Mucosa of gallbladder (tissue), 1 donor: ENCODE measurements at regions not wholly inside any gene's neighbourhood (a gene's known extent, or its start where the extent isn't known, plus 50 kb on each side); places are given as distances from the start of the nearest gene placed in this dataset.
"Not testable (repeated sequence)": the region's sequence is repeated elsewhere in the genome, so short reads cannot be mapped to it uniquely, and the experiment has no call there.

ENCODE experiments used
- DNase-seq: peaks from one replicate; pipeline ENCODE4 v3.0.0-alpha.2; 2020; ENCODE audit warnings: low spot score
- donor health status: DM: no; HTN: no; CAD: no.

DNA sequence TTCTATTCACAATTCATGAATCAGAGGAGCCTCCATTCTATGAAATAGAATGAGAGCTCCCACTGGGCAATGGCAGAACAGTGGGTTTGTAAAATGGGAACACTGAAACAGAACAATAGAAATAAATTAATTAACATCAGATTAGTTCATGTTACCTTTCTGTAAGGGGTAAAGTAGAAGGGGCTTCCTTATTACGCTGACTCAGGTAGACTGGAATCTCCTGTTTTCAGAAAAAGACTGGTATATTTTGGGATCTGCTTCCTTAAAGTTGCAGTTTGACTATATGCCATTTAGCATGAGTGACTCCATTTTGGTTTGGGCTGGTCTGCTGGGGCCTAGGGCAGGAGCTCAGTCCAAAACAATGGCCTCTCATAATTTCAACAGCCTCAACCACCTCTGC is 52.8 kb upstream of the ZFAND3 start:
- DNase-seq, result no peak

DNA sequence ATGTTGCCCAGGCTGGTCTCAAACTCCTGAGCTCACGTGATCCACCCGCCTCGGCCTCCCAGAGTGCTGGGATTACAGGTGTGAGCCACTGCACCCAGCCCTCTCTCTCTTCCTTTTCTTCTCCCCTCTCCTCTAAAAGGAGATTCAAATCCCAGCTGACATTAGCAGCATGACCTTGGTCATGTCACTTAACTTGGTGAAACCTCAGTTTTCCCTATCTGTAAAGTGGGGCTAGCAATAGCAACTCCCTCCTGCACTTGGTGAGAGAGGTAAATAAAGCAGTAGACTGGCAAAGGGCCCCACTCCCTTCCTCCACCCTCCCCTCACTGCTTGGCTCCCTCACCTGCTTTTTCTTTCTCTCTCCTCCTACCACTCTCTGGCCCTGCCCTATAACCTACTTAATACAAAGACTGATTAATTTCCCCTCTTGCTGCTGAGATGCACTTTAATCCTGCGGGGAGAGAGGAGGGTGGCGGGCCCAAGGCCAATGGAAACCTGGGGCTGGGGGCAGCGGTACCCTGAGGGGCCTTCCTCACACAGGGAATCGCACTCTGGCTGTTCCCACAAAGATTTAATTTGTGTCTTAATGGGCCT is 54.2 kb upstream of the ZFAND3 start:
- DNase-seq, result peak; percentile 16

DNA sequence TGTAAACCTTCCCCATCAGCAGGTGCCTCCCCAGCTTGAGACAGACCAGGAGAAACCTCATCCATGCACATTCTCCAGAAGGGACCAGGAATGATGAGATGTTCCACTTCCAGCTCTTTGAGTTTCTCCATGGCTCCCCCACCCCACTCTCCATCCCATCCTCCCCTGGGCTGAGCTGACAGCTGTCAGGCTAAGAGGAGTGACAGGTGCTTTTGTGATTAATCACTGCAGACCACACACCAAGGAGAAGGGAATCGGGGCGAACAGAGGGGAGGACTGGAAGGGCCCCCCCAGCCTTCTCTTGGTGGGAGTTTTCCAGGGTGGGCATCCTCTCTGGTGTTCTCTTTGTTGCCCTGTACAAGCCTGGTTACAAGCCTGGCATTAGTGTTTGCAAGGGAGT is 56.1 kb upstream of the ZFAND3 start:
- no peak for DNase-seq

DNA sequence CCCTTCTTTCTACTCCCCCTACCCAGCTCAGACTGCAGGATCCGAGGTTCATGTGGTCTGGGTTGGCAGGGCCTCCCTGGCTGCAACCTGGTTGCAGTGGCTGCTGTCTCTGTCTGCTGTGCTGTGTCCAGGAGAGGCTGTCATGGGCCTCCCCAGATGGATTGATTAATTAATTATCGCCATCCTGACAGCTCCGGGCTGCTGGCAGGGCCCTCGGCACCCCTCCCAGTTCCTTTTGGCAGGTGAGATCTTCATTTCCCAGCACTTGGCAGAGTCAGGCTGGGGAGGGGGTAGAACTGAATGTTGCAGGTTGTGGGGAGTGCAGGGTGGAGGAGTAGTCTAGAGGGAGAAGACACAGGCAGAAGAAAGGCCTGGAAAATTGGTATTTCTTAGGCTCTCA is 56.7 kb upstream of the ZFAND3 start:
- DNase-seq, result no peak

DNA sequence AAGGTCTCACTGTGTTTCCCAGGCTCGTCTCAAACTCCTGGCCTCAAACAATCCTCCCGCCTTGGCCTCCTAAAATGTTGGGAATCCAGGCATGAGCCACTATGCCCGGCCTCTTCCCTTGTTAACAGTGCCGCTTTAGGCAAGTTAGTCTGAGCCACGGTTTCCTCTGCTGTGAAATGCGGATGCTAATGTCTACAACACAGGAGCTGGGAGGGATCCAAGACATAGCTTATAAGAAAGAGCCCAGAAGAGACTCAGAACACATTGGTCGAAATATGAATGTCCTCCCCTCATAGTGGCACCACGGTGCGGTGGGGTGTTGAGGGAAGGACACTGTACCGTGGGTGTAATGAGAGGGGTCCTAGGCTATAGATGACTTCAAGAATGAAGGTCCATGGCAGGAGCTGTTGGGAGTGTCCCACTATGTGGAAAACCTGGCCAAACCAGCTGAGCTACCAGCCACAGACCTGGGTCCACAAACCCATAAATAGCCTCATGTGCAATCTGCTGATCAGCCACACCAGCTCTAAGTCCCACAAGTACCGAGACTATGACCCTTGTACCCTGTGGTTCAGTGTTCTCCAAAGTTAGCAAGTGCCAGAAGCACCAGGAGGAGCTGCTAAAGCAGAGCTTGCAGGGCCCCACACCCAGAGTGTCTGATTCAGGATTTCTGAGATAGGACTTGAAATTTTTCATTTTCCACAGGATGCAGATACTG is 57.8 kb upstream of the ZFAND3 start:
- DNase-seq, result peak; percentile 25

DNA sequence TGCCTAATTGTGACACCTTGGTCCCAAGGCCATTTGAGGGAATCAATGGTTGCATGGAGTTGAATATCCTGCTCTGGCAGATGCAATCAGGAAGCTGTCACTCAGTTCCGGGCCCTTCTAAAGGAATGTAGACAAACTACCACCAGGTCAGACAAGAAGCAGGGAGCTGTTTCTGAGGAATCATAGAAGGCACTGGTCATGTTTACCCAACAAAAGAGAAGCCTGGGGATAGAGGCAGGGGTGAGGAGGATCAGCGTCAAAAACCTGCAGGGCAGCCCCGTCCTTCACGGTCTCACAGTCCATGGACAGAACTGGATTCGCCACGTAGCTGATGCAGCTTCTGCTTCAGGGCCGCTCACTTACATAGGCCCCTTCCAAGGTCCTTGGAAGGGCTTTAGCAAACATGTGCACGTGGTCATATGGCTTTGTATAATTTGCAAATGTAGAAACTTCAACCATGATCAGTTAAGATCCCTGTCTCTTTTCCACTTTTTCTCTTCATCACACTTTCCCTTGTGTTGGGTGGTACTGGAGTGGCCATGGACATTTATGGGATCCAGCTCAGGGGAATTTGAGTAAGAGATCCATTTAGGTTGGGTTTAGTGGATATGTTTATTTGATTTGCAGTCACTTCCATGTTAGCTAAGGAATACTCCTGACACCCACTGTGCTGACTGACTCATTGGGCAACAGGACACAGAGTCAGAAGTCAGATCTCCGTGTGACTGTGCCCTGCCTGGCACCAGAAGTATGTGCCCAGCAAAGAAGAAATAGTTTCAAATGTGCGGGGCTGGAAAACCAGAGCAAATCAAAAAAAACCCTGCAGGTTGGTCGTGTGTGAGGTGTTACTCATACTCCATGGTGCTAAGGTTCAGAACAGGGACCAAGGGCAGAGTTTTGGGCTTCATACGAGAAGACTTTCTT is 60.0 kb upstream of the ZFAND3 start:
- DNase-seq, result no peak

DNA sequence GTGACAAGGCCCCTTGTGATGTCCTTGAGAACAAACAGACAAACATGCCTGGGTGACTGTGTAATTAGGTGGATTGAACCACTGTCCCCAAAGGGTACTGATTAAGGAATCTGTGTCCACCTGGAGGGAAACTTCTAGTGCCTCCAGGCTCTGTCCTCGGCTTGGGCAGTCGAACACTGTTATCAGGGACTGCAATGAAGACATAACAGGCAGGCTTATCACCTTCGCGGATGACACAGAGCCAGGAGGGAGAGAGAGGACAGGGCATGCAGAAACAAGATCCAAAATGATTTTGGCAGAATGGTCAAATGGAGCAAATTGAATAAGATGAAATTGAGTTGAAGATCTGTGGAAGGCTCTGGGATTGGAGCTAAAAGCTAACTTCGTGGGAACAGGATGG is 60.9 kb upstream of the ZFAND3 start:
- DNase-seq, result no peak

DNA sequence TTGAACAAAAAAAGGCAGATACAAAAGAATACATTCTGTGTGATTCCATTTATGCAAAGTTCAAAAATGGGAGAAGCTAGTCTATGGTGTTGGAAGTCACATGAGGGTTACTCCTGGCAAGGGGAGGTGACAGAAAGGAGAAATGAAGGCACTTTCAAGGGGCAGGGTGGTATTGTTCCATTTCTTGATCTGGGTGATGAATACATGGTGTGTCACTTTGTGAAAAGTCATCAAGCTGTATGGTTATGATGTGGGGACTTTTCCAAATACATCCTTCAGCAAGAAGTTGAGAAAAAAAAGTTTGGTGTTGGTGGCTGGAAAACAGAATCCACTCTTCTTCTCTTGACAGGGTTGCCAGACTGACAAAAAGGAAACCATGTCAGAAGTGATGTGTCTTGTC is 60.6 kb upstream of the MDGA1 start:
- DNase-seq, result no peak

DNA sequence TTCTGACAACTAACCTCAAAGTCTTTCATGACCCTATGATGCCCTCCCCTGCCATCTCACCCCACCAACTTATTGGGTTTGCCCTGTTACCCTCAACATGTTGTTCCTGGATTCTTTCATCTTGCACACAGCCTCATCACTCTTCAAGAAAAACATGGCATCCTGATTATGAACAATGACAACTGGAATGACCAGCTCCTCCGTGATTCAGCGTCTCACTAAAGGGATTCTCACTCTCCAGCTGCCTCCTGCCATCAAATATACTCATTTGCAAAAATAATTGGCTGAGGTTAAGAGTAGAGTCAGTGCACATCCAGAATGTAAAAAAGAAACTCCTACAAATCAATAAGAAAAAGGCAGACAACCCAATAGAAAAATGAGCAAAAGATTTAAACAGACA is 59.7 kb upstream of the MDGA1 start:
- DNase-seq, result no peak

DNA sequence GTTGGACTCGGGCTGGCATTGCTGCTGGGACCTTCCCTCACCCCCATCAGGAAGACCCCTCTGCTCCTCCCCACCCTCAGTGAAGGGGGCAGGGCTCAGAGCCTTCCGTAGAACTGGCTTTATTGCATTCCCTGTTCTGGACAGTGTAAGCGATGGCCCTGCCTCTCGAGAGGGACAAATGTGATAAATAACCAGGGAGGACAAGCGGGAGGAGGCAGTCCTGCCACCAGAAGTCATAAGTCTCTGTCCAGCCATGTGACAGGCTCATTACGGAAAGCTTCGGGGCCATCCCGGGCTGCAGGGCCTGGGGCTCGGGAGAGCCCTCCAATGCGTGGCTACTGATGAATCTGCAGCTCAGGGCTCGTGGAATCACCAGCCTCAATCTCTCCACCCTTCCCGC is 58.5 kb upstream of the MDGA1 start:
- DNase-seq, result no peak

DNA sequence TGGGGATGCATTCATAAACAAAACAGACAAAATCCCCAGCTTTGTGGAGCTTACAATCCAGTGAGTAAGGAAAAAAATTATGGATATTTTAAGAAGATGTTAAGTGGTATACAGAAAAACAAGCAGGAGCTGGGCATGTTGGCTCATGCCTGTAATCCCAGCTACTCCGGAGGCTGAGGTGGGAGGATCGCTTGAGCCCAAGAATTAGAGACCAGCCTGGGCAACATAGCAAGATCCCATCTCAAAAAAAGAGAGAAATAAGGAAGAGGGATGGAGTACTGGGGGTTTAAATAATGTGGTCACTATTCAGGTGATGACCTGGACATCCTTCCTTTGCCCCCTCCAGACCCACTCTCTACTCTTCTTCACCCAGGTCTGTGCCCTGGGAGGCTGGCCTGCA is 55.0 kb upstream of the MDGA1 start:
- DNase-seq, result no peak

DNA sequence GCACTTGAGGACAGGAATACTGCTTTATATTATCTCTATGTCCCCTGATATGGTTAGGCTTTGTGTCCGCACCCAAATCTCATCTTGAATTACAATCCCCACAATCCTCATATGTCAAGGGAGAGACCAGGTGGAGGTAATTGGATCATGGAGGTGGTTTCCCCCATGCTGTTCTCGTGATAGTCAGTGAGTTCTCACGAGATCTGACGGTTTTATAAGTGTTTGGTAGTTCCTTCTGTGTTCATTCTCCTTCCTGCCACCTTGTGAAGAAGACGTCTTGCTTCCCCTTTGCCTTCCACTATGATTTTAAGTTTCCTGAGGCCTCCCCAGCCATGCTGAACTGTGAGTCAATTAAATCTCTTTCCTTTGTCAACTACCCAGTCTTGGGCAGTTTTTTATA is 51.7 kb upstream of the MDGA1 start:
- DNase-seq, result not testable (repeated sequence)

DNA sequence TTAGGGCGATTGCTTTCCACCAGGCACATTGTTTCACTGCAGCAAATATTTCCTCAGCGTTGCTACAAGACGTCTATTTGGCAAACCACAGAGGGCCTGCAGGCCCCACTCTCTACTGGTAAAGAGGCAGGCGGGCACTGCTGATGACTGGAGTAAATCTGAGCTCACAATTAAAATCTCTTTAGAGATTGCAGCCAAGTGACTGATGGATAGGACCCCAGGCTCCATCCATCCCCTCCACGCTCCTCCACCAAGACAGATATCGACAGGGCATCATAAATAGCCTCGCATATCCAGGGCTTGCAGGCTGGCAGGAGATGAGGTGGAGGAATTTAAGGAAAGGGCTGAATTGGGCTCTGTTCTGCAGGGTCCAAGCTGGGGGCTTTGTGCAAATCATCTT is 50.4 kb upstream of the MDGA1 start:
- no peak for DNase-seq
